ENCODE measurements at regions not wholly inside any gene's neighbourhood (a gene's known extent, or its start where the extent isn't known, plus 50 kb on each side); places are given as distances from the start of the nearest gene placed in this dataset.
A peak's percentile ranks its signal among the peaks of the same experiment; 100 is the strongest.

GRCh38 chr12:77745624-77746023 lies 85.1 kb upstream of the NAV3 start:
- Histone ChIP-seq H3K9me3 (ENCODE audit: insufficient read depth, low read length) (no peaks in the 10 kb centered on the region), H3K27me3 (ENCODE audit: low read depth, low read length) (no peaks in the 10 kb centered on the region), H4K20me1 (ENCODE audit: insufficient read depth, low read length) (no peaks in the 10 kb centered on the region), H3K36me3 (replicated peaks; ENCODE audit: low read depth, low read length) (no peaks in the 10 kb centered on the region), H3K27ac (ENCODE audit: low read length) (no peak overlapping the region), H3K4me1 (ENCODE audit: low read length) (peaks cover 10% of the 10 kb centered on the region), H3K9ac (ENCODE audit: low read length) (no peak overlapping the region), H3K79me2 (ENCODE audit: low read length) (no peaks in the 10 kb centered on the region), H3K4me3 (ENCODE audit: low read length) (no peak overlapping the region), H3K4me2 (ENCODE audit: low read length) (0 out of 2 replicates have a peak overlapping the region, but pooled peaks have one; percentile 31), H2AFZ (ENCODE audit: low read depth, low read length) (no peak overlapping the region)
- TF ChIP-seq EZH2phosphoT487 (IDR thresholded peaks at IDR 0.05; ENCODE audit: low read depth), result no peak
- TF ChIP-seq, protein P1, sequence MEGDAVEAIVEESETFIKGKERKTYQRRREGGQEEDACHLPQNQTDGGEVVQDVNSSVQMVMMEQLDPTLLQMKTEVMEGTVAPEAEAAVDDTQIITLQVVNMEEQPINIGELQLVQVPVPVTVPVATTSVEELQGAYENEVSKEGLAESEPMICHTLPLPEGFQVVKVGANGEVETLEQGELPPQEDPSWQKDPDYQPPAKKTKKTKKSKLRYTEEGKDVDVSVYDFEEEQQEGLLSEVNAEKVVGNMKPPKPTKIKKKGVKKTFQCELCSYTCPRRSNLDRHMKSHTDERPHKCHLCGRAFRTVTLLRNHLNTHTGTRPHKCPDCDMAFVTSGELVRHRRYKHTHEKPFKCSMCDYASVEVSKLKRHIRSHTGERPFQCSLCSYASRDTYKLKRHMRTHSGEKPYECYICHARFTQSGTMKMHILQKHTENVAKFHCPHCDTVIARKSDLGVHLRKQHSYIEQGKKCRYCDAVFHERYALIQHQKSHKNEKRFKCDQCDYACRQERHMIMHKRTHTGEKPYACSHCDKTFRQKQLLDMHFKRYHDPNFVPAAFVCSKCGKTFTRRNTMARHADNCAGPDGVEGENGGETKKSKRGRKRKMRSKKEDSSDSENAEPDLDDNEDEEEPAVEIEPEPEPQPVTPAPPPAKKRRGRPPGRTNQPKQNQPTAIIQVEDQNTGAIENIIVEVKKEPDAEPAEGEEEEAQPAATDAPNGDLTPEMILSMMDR (IDR thresholded peaks at IDR 0.05; ENCODE audit: low read depth, low read length), result no peak

- Histone ChIP-seq H3K4me3 (ENCODE audit: low read length) (no peak overlapping the region), H3K4me2 (ENCODE audit: low read length) (no peak overlapping the region), H3K9me3 (ENCODE audit: insufficient read depth, low read length) (no peaks in the 10 kb centered on the region), H3K36me3 (replicated peaks; ENCODE audit: low read depth, low read length) (no peaks in the 10 kb centered on the region), H2AFZ (ENCODE audit: low read depth, low read length) (no peak overlapping the region), H3K9ac (ENCODE audit: low read length) (no peak overlapping the region), H4K20me1 (ENCODE audit: insufficient read depth, low read length) (no peaks in the 10 kb centered on the region), H3K79me2 (ENCODE audit: low read length) (no peaks in the 10 kb centered on the region), H3K4me1 (ENCODE audit: low read length) (peaks cover 10% of the 10 kb centered on the region), H3K27me3 (ENCODE audit: low read depth, low read length) (no peaks in the 10 kb centered on the region), H3K27ac (ENCODE audit: low read length) (no peak overlapping the region)
- TF ChIP-seq EZH2phosphoT487 (IDR thresholded peaks at IDR 0.05; ENCODE audit: low read depth), result no peak
- TF ChIP-seq, protein P1 (IDR thresholded peaks at IDR 0.05; ENCODE audit: low read depth, low read length), result no peak
These were observed 88.1 kb upstream of the NAV3 start for GRCh38 chr12:77742631-77743030.

DNA sequence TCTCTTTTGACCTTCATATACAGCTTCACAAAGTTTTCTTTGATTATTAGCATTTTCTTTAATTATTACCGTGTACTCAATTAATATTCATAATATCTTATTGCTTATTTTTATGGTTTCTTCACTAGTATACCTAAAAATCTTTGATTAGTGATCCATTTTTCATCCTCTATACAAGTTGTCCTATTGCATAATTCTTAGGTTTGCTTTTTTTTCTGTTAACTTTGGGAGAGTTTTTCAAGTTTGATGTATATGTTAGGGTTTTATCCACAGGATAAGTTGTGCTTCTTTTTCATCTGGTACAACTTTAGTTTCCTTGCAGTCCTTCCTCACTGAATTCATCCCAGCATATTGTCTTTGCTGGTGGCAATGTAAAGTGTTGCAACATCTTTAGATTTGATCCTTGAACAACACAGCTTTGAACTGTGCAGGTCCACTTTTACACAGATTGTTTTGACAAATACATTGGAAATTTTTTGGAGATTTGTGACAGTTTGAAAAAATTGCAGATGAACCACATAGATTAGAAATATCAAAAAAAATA lies 88.6 kb upstream of the NAV3 start:
- Histone ChIP-seq H3K4me3 (ENCODE audit: low read length) (no peak overlapping the region), H4K20me1 (ENCODE audit: insufficient read depth, low read length) (no peaks in the 10 kb centered on the region), H3K36me3 (replicated peaks; ENCODE audit: low read depth, low read length) (no peaks in the 10 kb centered on the region), H3K9ac (ENCODE audit: low read length) (no peak overlapping the region), H2AFZ (ENCODE audit: low read depth, low read length) (no peak overlapping the region), H3K9me3 (ENCODE audit: insufficient read depth, low read length) (no peaks in the 10 kb centered on the region), H3K4me1 (ENCODE audit: low read length) (peaks cover 10% of the 10 kb centered on the region), H3K4me2 (ENCODE audit: low read length) (no peak overlapping the region), H3K27ac (ENCODE audit: low read length) (no peak overlapping the region), H3K79me2 (ENCODE audit: low read length) (no peaks in the 10 kb centered on the region), H3K27me3 (ENCODE audit: low read depth, low read length) (no peaks in the 10 kb centered on the region)
- no peak for TF ChIP-seq EZH2phosphoT487 (IDR thresholded peaks at IDR 0.05; ENCODE audit: low read depth)
- TF ChIP-seq, protein P1 (IDR thresholded peaks at IDR 0.05; ENCODE audit: low read depth, low read length), result no peak

- no peaks in the 10 kb centered on the region for H3K27me3 ChIP-seq (ENCODE audit: low read depth, low read length)
- no peaks in the 10 kb centered on the region for H3K36me3 ChIP-seq (replicated peaks; ENCODE audit: low read depth, low read length)
- no peaks in the 10 kb centered on the region for H3K9me3 ChIP-seq (ENCODE audit: insufficient read depth, low read length)
- H4K20me1 ChIP-seq (ENCODE audit: insufficient read depth, low read length), result no peaks in the 10 kb centered on the region
- H3K27ac ChIP-seq (ENCODE audit: low read length), result no peak overlapping the region
- H3K79me2 ChIP-seq (ENCODE audit: low read length), result no peaks in the 10 kb centered on the region
- no peak overlapping the region for H3K9ac ChIP-seq (ENCODE audit: low read length)
- H3K4me2 ChIP-seq (ENCODE audit: low read length), result no peak overlapping the region
- TF ChIP-seq, protein P1 (IDR thresholded peaks at IDR 0.05; ENCODE audit: low read depth, low read length), result peak; percentile 20
- TF ChIP-seq EZH2phosphoT487 (IDR thresholded peaks at IDR 0.05; ENCODE audit: low read depth), result no peak
- no peak overlapping the region for H2AFZ ChIP-seq (ENCODE audit: low read depth, low read length)
- H3K4me3 ChIP-seq (ENCODE audit: low read length), result no peak overlapping the region
- H3K4me1 ChIP-seq (ENCODE audit: low read length), result no peaks in the 10 kb centered on the region
These were observed 94.3 kb upstream of the NAV3 start for GRCh38 chr12:77736219-77736965.
